SK-N-SH treated with all-trans-retinoic acid at 6 μM for 48 hours (cell line): ENCODE measurements at regions not wholly inside any gene's neighbourhood (a gene's known extent, or its start where the extent isn't known, plus 50 kb on each side); places are given as distances from the start of the nearest gene placed in this dataset.

Experiments used
- ATAC-seq: fragments of 200-7000 bp; cut with Tn5 transposase; 3 replicates; pipeline ENCODE4 v1.9.1; 2020; ENCODE audit warnings: mild to moderate bottlenecking, moderate library complexity
- ARNTL ChIP-seq: fragments of 450-650 bp; formaldehyde crosslinking; IDR thresholded peaks from 2 replicates; pipeline ENCODE4 v1.5.0; 2020; ENCODE audit warnings: low read depth, mild to moderate bottlenecking, moderate library complexity, borderline replicate concordance
- CREB5 ChIP-seq: fragments of 250-450 bp; sonication (Bioruptor Pico); IDR thresholded peaks from 2 replicates; pipeline ENCODE4 v1.5.1; 2020; ENCODE audit warnings: low read depth, mild to moderate bottlenecking, moderate library complexity
- CSDC2 ChIP-seq: fragments of 250-450 bp; sonication (Bioruptor Pico); IDR thresholded peaks from 2 replicates; pipeline ENCODE4 v1.5.0; 2020; ENCODE audit warnings: mild to moderate bottlenecking, moderate library complexity
- CSRNP3 ChIP-seq: fragments of 250-450 bp; sonication (Bioruptor Pico); IDR thresholded peaks from 2 replicates; pipeline ENCODE4 v1.5.1; 2021; ENCODE audit warnings: mild to moderate bottlenecking, moderate library complexity
- ESRRG ChIP-seq: fragments of 250-450 bp; sonication (Bioruptor Pico); IDR thresholded peaks from 2 replicates; pipeline ENCODE4 v1.6.1; 2021; ENCODE audit warnings: mild to moderate bottlenecking
- GLIS3 ChIP-seq: fragments of 250-450 bp; sonication (Bioruptor Pico); IDR thresholded peaks from 2 replicates; pipeline ENCODE4 v1.5.0; 2020; ENCODE audit warnings: mild to moderate bottlenecking, moderate library complexity
- ISL1 ChIP-seq: fragments of 250-450 bp; sonication (Bioruptor Pico); IDR thresholded peaks from 2 replicates; pipeline ENCODE4 v2.1.2; 2022; ENCODE audit warnings: mild to moderate bottlenecking, moderate library complexity
- OSR1 ChIP-seq: fragments of 250-450 bp; sonication (Bioruptor Pico); IDR thresholded peaks from 2 replicates; pipeline ENCODE4 v1.8.0; 2022; ENCODE audit warnings: moderate library complexity, mild to moderate bottlenecking, inconsistent platforms
- PATZ1 ChIP-seq: fragments of 250-450 bp; sonication (Bioruptor Pico); IDR thresholded peaks from 2 replicates; pipeline ENCODE4 v1.8.0; 2020; ENCODE audit warnings: mild to moderate bottlenecking, moderate library complexity, borderline replicate concordance
- PPARA ChIP-seq: fragments of 250-450 bp; sonication (Bioruptor Pico); IDR thresholded peaks from 2 replicates; pipeline ENCODE4 v1.5.0; 2020; ENCODE audit warnings: mild to moderate bottlenecking, borderline replicate concordance
- RARB ChIP-seq: fragments of 250-450 bp; sonication (Bioruptor Pico); IDR thresholded peaks from 2 replicates; pipeline ENCODE4 v1.8.0; 2021; ENCODE audit warnings: mild to moderate bottlenecking, moderate library complexity
- SNAI2 ChIP-seq: fragments of 250-450 bp; sonication (Bioruptor Pico); IDR thresholded peaks from 2 replicates; pipeline ENCODE4 v1.5.0; 2020; ENCODE audit warnings: mild to moderate bottlenecking, moderate library complexity
- TCF4 ChIP-seq: fragments of 250-450 bp; sonication (Bioruptor Pico); IDR thresholded peaks from 2 replicates; pipeline ENCODE4 v1.8.0; 2021; ENCODE audit warnings: mild to moderate bottlenecking, moderate library complexity, borderline replicate concordance
- TSHZ2 ChIP-seq: fragments of 250-450 bp; sonication (Bioruptor Pico); IDR thresholded peaks from 2 replicates; pipeline ENCODE4 v1.5.0; 2020; ENCODE audit warnings: mild to moderate bottlenecking, moderate library complexity
- ZC3H10 ChIP-seq: fragments of 250-450 bp; sonication (Bioruptor Pico); IDR thresholded peaks from 2 replicates; pipeline ENCODE4 v1.5.1; 2021; ENCODE audit warnings: mild to moderate bottlenecking, moderate library complexity
- ZNF8 ChIP-seq: fragments of 450-650 bp; formaldehyde crosslinking; IDR thresholded peaks from 2 replicates; pipeline ENCODE4 v1.5.0; 2020; ENCODE audit warnings: mild to moderate bottlenecking, moderate library complexity

GRCh38 chr18:40016405-40016804 lies 1938.6 kb upstream of the PIK3C3 start (continued):
- TF ChIP-seq CSRNP3 (no peak), PATZ1 (CRISPR knock-in tag) (no peak), OSR1 (no peak), ISL1 (CRISPR knock-in tag) (no peak), ZNF8 (CRISPR knock-in tag) (no peak)

GRCh38 chr18:40013001-40013609 lies 1941.9 kb upstream of the PIK3C3 start:
- TF ChIP-seq ISL1 (CRISPR knock-in tag) = peak; percentile 70
- TF ChIP-seq TCF4 (CRISPR knock-in tag) = 0 out of 2 replicates have a peak, but pooled peaks have one; percentile 12
- peak; percentile 67; the same call in 1 of the 2 replicates for TF ChIP-seq PATZ1 (CRISPR knock-in tag)
- no peak for TF ChIP-seq CSRNP3
- TF ChIP-seq TSHZ2 (CRISPR knock-in tag) = no peak
- no peak for ATAC-seq

- ATAC-seq = no peak
- no peak for TF ChIP-seq ESRRG (CRISPR knock-in tag)
- TF ChIP-seq ARNTL (CRISPR knock-in tag) = no peak
- no peak for TF ChIP-seq CSDC2
- TF ChIP-seq ZC3H10 (CRISPR knock-in tag) = no peak
- TF ChIP-seq TSHZ2 (CRISPR knock-in tag) = no peak
- TF ChIP-seq CSRNP3 = no peak
- no peak for TF ChIP-seq SNAI2
- no peak for TF ChIP-seq RARB (CRISPR knock-in tag)
- TF ChIP-seq ZNF8 (CRISPR knock-in tag) = no peak
- TF ChIP-seq GLIS3 = no peak
- no peak for TF ChIP-seq CREB5 (CRISPR knock-in tag)
- TF ChIP-seq PPARA = no peak
- TF ChIP-seq PATZ1 (CRISPR knock-in tag) = no peak
Observed at GRCh38 chr18:40011201-40011600, 1943.8 kb upstream of the PIK3C3 start.
